ENCODE measurements at regions not wholly inside any gene's neighbourhood (a gene's known extent, or its start where the extent isn't known, plus 50 kb on each side); places are given as distances from the start of the nearest gene placed in this dataset.

GRCh38 chr5:101976933-101977332, 319.2 kb downstream of the SLCO4C1 start:
- no peak for ATAC-seq (ENCODE audit: low FRiP score)
- no peak for DNase-seq (ENCODE audit: low spot score)
- no peak for TF ChIP-seq CTCF (IDR thresholded peaks at IDR 0.05)

- no peak for ATAC-seq (ENCODE audit: low FRiP score)
- no peak for TF ChIP-seq CTCF (IDR thresholded peaks at IDR 0.05)
- DNase-seq (ENCODE audit: low spot score): no peak
Measured at GRCh38 chr5:101969742-101970141, 326.3 kb downstream of the SLCO4C1 start.

- DNase-seq (ENCODE audit: low spot score): no peak
- no peak for ATAC-seq (ENCODE audit: low FRiP score)
- no peak for TF ChIP-seq CTCF (IDR thresholded peaks at IDR 0.05)
Measured at GRCh38 chr5:101966476-101966875, 329.6 kb downstream of the SLCO4C1 start.

GRCh38 chr5:101955891-101956290, 340.2 kb downstream of the SLCO4C1 start:
- DNase-seq (ENCODE audit: low spot score) (no peak), ATAC-seq (ENCODE audit: low FRiP score) (no peak)
- TF ChIP-seq CTCF (IDR thresholded peaks at IDR 0.05): no peak

- TF ChIP-seq CTCF (IDR thresholded peaks at IDR 0.05): no peak
- no peak for DNase-seq (ENCODE audit: low spot score)
- ATAC-seq (ENCODE audit: low FRiP score): no peak
Measured at GRCh38 chr5:101950019-101950418, 346.1 kb downstream of the SLCO4C1 start.

GRCh38 chr5:101948615-101949014, 347.5 kb downstream of the SLCO4C1 start:
- ATAC-seq (ENCODE audit: low FRiP score): no peak
- DNase-seq (ENCODE audit: low spot score): no peak
- no peak for TF ChIP-seq CTCF (IDR thresholded peaks at IDR 0.05)

- DNase-seq (ENCODE audit: low spot score) (no peak), ATAC-seq (ENCODE audit: low FRiP score) (no peak)
- TF ChIP-seq CTCF (IDR thresholded peaks at IDR 0.05): no peak
Measured at GRCh38 chr5:101943784-101944183, 352.3 kb downstream of the SLCO4C1 start.
